HG02970 (cell line): ENCODE measurements at regions not wholly inside any gene's neighbourhood (a gene's known extent, or its start where the extent isn't known, plus 50 kb on each side); places are given as distances from the start of the nearest gene placed in this dataset.

Experiments used
- ATAC-seq: cut with Tn5 transposase; IDR thresholded peaks from one replicate; pipeline ENCODE4 v1.9.1; 2021; ENCODE audit warnings: mild to moderate bottlenecking, moderate library complexity, moderate number of reproducible peaks; ENCODE audit not compliant: unreplicated experiment, low FRiP score

GRCh38 chr2:102078773-102079172 is 63.8 kb upstream of the IL1R1 start:
- no peak for ATAC-seq

GRCh38 chr2:102080451-102081242 is 61.9 kb upstream of the IL1R1 start:
- no peak for ATAC-seq

DNA sequence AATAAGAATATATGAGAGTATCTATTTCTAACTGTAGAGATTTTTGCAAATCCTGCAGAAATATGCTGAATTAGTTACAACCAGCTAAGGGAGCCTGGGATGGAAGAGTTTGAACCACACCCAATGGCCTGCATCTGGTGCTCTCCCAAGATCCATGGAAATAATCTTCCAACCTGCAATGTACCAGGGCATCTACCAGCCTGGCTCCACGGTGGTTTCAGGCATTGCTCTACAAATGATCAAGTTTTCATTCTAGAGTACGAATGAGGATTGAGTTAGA is 61.4 kb upstream of the IL1R1 start:
- no peak for ATAC-seq

DNA sequence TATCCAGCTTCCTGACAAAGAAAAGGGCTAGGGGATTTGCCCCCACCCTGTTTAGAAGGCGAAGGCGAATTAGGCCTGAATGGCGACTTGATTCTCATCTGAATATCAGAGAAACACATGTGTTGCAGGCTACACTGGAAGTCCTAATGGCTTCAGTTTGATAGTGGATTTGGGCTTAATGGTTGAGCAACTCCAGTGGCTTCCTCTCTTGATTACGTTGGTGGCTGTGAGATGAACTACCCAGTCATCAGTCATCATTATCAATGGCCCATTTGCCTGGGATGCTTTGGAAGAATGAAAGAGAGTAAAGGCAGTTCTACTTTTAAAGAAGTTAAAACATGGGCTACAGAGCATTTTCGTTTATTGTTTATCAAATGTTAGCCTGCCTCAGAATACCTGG is 60.9 kb upstream of the IL1R1 start:
- ATAC-seq: no peak

DNA sequence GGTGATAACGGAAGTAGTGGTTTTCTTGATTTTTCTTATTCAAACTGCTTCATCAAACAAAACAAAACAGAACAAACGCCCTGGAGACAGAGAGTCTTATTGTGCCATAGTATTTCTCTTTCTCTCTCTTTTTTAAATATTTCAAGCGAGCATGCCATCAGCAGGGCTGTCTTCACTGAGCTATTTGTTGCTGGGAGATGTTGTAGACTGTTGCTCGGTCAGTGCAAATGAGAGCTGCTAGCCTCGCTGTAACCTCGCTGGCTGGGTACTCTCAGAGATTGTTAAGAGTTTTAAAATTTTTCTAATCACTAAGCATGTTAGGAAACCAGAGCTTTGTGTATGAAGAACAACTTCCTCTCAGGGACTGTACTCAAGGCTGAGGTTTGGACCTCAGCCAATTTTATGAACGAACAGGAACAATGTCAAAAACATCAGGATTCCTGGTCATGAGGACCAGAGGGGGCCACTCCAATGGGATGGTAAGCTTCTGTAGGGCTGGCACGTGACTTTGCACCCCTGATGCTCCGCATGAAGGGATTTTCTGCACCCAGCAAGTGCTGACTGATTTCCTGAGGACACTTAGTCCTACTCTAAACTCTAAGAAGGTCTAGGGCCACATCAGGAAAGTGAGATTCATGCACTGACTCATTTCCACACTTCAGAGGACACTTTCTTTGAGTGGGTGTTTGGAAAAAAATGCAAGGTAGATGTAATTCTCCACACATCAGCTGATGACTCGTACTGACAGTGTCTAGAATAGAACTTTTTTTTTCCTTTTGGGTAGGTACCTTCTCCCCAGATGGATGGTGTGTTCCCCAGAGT is 59.8 kb upstream of the IL1R1 start:
- peak; percentile 73 for ATAC-seq

DNA sequence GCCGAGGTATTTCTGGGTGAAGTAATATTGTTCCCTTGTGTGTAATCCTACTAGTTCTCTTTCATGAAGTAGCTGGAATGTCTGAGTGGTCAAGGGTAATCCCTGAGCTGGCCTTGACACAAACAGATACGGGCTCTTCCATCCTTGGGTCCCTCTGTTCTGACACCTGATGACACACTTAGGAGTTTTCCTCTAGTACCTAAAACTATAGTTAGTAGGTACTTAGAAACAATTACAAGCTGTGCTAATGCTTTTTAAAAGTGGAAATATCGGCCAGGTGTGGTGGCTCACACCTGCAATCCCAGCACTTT is 59.2 kb upstream of the IL1R1 start:
- no peak for ATAC-seq

GRCh38 chr2:102084651-102085050 is 57.9 kb upstream of the IL1R1 start:
- no peak for ATAC-seq

DNA sequence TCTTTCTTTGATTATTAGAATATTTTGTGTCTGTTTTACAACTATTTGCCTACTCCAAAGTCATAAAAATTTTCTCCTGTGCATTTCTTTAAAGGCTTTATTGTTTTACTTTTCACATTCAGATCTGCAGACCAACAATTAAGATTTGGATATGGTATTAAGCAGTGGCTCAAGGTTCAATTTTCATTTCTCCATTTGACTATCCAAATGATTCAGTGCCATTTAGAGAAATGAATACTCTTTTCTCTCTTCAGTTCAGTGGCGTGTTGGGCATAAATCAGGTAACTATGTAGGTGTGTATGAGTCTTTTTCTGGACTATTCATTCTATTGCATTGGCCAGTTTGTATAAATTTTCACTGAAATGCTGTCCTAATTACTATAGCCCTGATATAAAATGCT is 57.3 kb upstream of the IL1R1 start:
- no peak for ATAC-seq

- ATAC-seq: no peak
Measured at GRCh38 chr2:102086150-102086872, 56.2 kb upstream of the IL1R1 start.

DNA sequence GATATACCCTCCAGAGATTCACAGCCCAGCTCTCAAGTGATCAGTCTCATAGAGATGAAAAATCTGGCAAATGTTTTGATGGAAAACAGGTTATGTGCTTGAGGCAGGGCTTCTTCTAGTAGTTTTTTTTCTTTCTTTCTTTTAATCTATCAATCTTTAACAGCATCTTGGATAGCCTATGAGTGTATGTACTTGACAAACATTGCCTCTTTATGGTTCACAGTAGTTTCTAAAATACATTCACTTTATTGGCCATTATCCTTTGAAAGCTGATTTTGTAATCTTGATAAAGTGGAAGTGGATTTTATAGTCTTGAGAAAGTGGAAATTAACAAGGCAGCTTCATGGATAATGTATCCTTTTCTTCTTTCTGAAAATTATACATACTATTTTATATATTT is 51.4 kb upstream of the IL1R1 start:
- no peak for ATAC-seq

GRCh38 chr2:102091908-102092307 is 50.6 kb upstream of the IL1R1 start:
- ATAC-seq: no peak

GRCh38 chr2:102092535-102092934 is 50.0 kb upstream of the IL1R1 start:
- ATAC-seq: no peak
